ENCODE measurements at regions not wholly inside any gene's neighbourhood (a gene's known extent, or its start where the extent isn't known, plus 50 kb on each side); places are given as distances from the start of the nearest gene placed in this dataset.

GRCh38 chrX:47771473-47771872, 65.2 kb upstream of the ZNF81 start:
- H3K9ac ChIP-seq (ENCODE audit: insufficient read depth, low read depth, low read length) = no peak overlapping the region
- H3K27me3 ChIP-seq (ENCODE audit: control insufficient read depth in 1 of 2, insufficient read depth in 2 of 2, low read length in 2 of 2) = no peaks in the 10 kb centered on the region
- no peaks in the 10 kb centered on the region for H3K36me3 ChIP-seq (replicated peaks in 1 of 2; ENCODE audit: control insufficient read depth in 1 of 2, insufficient read depth in 2 of 2, low read length in 2 of 2)
- H3K4me3 ChIP-seq (replicated peaks in 1 of 3; ENCODE audit: insufficient read depth in 1 of 3, low read depth in 2 of 3, low read length in 3 of 3) = no peak overlapping the region
- no peak overlapping the region for H3K27ac ChIP-seq (ENCODE audit: extremely low read length, insufficient read depth, low read length)
- no peaks in the 10 kb centered on the region for H3K79me2 ChIP-seq (ENCODE audit: insufficient read depth, low read length)
- POLR2A ChIA-PET = no interaction called here
- CTCF ChIA-PET (ENCODE audit: low intra/inter-chr PET ratio, low total read pairs) = no interaction called here
- FAIRE-seq (no peak), ATAC-seq (no peak), DNase-seq (ENCODE audit: low spot score) (no peak)
- WGBS (ENCODE audit: low lambda C conversion rate) = 11% methylated on average over 1 of the region's 1 CpG
- no TSS peak for BruUV-seq (replicated peaks)
- in situ Hi-C loops (cut with HindIII; ENCODE audit: extremely low pct_ligation_motif_present, low pct_unique_long_range_greater_than_20kb) = no loop called here
- no peaks in the 10 kb centered on the region for H4K20me1 ChIP-seq (ENCODE audit: insufficient read depth, low read length)
- no peaks in the 10 kb centered on the region for H3K4me1 ChIP-seq (ENCODE audit: insufficient read depth, low read length)
- no peaks in the 10 kb centered on the region for H3K9me3 ChIP-seq (ENCODE audit: low read length)
- intact Hi-C loops (cut with micrococcal nuclease; ENCODE audit: unreplicated experiment) = no loop called here
- H3K4me2 ChIP-seq (ENCODE audit: low read depth, low read length) = no peak overlapping the region
- H2AFZ ChIP-seq (ENCODE audit: low read length) = no peak overlapping the region
- TF ChIP-seq ATRX (CRISPR knock-in tag; IDR thresholded peaks at IDR 0.05; ENCODE audit: borderline replicate concordance) (no peak), ZMAT5 (CRISPR knock-in tag; IDR thresholded peaks at IDR 0.05; ENCODE audit: borderline replicate concordance, low read depth) (no peak), ZNF362 (CRISPR knock-in tag; IDR thresholded peaks at IDR 0.05; ENCODE audit: borderline replicate concordance) (no peak), FOXO4 (CRISPR knock-in tag; conservative IDR thresholded peaks at IDR 0.05) (no peak), DPF2 (CRISPR knock-in tag; IDR thresholded peaks at IDR 0.05; ENCODE audit: borderline replicate concordance, low read depth) (no peak), SRSF1 (optimal IDR thresholded peaks at IDR 0.05; ENCODE audit: low read depth, low read length) (no peak), ZNF777 (CRISPR knock-in tag; IDR thresholded peaks at IDR 0.05) (no peak), ARID4A (CRISPR knock-in tag; IDR thresholded peaks at IDR 0.05; ENCODE audit: borderline replicate concordance) (no peak), ZSCAN20 (CRISPR knock-in tag; IDR thresholded peaks at IDR 0.05; ENCODE audit: borderline replicate concordance) (no peak), ZNF792 (CRISPR knock-in tag; IDR thresholded peaks at IDR 0.05) (no peak), ZBED4 (CRISPR knock-in tag; IDR thresholded peaks at IDR 0.05; ENCODE audit: borderline replicate concordance) (no peak), HBP1 (CRISPR knock-in tag; IDR thresholded peaks at IDR 0.05; ENCODE audit: low read depth) (no peak)
